Smooth muscle cell (in vitro differentiated cells): ENCODE measurements at regions not wholly inside any gene's neighbourhood (a gene's known extent, or its start where the extent isn't known, plus 50 kb on each side); places are given as distances from the start of the nearest gene placed in this dataset.
A peak's percentile ranks its signal among the peaks of the same experiment; 100 is the strongest.

Experiments used
- DNase-seq: peaks from one replicate; lab custom pipeline; 2025; ENCODE audit not compliant: unreplicated experiment; lab: John Stamatoyannopoulos, UW
- H2AFZ ChIP-seq: fragments of 200-600 bp; sonication (generic); 2 replicates; pipeline ENCODE4 v1.6.0; 2016; ENCODE audit warnings: antibody characterized with exemption, low read depth, mild to moderate bottlenecking
- H3F3A ChIP-seq: fragments of 200-600 bp; sonication (generic); 2 replicates; pipeline ENCODE4 v1.6.0; 2017; ENCODE audit warnings: antibody characterized with exemption, low read depth
- H3K27ac ChIP-seq: fragments of 200-600 bp; sonication (generic); 2 replicates; pipeline ENCODE4 v1.5.1; 2016; ENCODE audit warnings: low read depth, mild to moderate bottlenecking
- H3K27me3 ChIP-seq: fragments of 200-600 bp; sonication (generic); 2 replicates; pipeline ENCODE4 v1.6.1; 2016; ENCODE audit warnings: low read depth, mild to moderate bottlenecking
- H3K36me3 ChIP-seq: fragments of 200-600 bp; sonication (generic); 2 replicates; pipeline ENCODE4 v1.5.1; 2016; ENCODE audit warnings: low read depth
- H3K4me1 ChIP-seq: fragments of 200-600 bp; sonication (generic); 2 replicates; pipeline ENCODE4 v1.5.1; 2016; ENCODE audit warnings: low read depth
- H3K4me2 ChIP-seq: fragments of 200-600 bp; sonication (generic); 2 replicates; pipeline ENCODE4 v1.6.0; 2016; ENCODE audit warnings: mild to moderate bottlenecking
- H3K4me3 ChIP-seq: fragments of 200-600 bp; sonication (generic); 2 replicates; pipeline ENCODE4 v1.5.1; 2016; ENCODE audit warnings: mild to moderate bottlenecking
- H3K79me2 ChIP-seq: fragments of 200-600 bp; sonication (generic); 2 replicates; pipeline ENCODE4 v1.6.0; 2016; ENCODE audit warnings: low read depth, mild to moderate bottlenecking
- H3K9ac ChIP-seq: fragments of 200-600 bp; sonication (generic); 2 replicates; pipeline ENCODE4 v1.6.0; 2016; ENCODE audit warnings: low read depth
- H3K9me3 ChIP-seq: fragments of 200-600 bp; sonication (generic); replicated peaks from 2 replicates; pipeline ENCODE4 v1.5.1; 2016; ENCODE audit warnings: low read depth
- H4K20me1 ChIP-seq: fragments of 200-600 bp; sonication (generic); 2 replicates; pipeline ENCODE4 v1.6.0; 2016; ENCODE audit warnings: low read depth
- WGBS: methylation state at CpG from one replicate; pipeline ENCODE4 v1.1.7; 2016; ENCODE audit warnings: low lambda C conversion rate; 5-methylcytosine and 5-hydroxymethylcytosine counted together
- TF ChIP-seq, protein P1 (sequence below): fragments of 200-600 bp; sonication (generic); IDR thresholded peaks from 2 replicates; pipeline ENCODE4 v1.5.1; 2017; ENCODE audit warnings: borderline replicate concordance, mild to moderate bottlenecking, antibody characterized with exemption; ENCODE audit not compliant: insufficient read depth, poor library complexity, severe bottlenecking

GRCh38 chr11:45468267-45468856 is 182.2 kb upstream of the SYT13 start:
- TF ChIP-seq, protein P1, sequence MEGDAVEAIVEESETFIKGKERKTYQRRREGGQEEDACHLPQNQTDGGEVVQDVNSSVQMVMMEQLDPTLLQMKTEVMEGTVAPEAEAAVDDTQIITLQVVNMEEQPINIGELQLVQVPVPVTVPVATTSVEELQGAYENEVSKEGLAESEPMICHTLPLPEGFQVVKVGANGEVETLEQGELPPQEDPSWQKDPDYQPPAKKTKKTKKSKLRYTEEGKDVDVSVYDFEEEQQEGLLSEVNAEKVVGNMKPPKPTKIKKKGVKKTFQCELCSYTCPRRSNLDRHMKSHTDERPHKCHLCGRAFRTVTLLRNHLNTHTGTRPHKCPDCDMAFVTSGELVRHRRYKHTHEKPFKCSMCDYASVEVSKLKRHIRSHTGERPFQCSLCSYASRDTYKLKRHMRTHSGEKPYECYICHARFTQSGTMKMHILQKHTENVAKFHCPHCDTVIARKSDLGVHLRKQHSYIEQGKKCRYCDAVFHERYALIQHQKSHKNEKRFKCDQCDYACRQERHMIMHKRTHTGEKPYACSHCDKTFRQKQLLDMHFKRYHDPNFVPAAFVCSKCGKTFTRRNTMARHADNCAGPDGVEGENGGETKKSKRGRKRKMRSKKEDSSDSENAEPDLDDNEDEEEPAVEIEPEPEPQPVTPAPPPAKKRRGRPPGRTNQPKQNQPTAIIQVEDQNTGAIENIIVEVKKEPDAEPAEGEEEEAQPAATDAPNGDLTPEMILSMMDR = no peak
- Histone ChIP-seq H3K27me3 (peaks cover 3% of the 10 kb centered on the region), H3K36me3 (no peaks in the 10 kb centered on the region), H2AFZ (peak overlapping the region; percentile 59), H3K4me3 (no peak overlapping the region), H3K27ac (no peak overlapping the region), H3K79me2 (no peaks in the 10 kb centered on the region), H3F3A (no peaks in the 10 kb centered on the region), H3K9me3 (no peaks in the 10 kb centered on the region), H3K4me1 (no peaks in the 10 kb centered on the region), H4K20me1 (no peaks in the 10 kb centered on the region), H3K9ac (no peak overlapping the region), H3K4me2 (peak overlapping the region; percentile 47)
- DNase-seq = no peak
- 34% methylated on average over 7 of the region's 7 CpGs for WGBS

- TF ChIP-seq, protein P1 = no peak
- Histone ChIP-seq H3K27me3 (peaks cover 10% of the 10 kb centered on the region), H3F3A (no peaks in the 10 kb centered on the region), H3K4me2 (no peak overlapping the region), H2AFZ (no peak overlapping the region), H3K79me2 (no peaks in the 10 kb centered on the region), H3K9me3 (no peaks in the 10 kb centered on the region), H3K4me3 (no peak overlapping the region), H3K27ac (no peak overlapping the region), H4K20me1 (no peaks in the 10 kb centered on the region), H3K36me3 (no peaks in the 10 kb centered on the region), H3K9ac (no peak overlapping the region), H3K4me1 (no peaks in the 10 kb centered on the region)
- no peak for DNase-seq
- WGBS = 96% methylated on average over 4 of the region's 4 CpGs
Measured at GRCh38 chr11:45463541-45463940, 177.4 kb upstream of the SYT13 start.

DNA sequence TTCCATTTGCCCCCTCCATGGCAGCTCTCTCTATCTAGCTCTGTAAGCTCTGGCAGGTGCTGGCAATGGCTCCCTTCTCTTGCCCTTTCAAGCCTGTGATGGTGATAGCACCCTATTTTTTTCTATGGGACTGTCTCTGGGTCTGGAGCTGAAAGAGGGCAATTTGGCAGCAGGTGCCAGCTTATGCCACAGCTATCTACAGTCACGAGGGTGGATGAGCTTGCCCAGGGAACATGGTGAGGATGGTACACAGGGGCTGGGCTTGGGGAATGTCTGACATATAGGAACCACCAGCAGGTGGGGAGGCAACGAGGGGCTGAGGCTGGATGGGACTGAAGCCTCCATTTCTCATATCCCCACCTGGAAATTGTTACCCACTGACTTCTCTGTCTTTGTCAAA is 175.4 kb upstream of the SYT13 start:
- no peaks in the 10 kb centered on the region for H4K20me1 ChIP-seq
- no peaks in the 10 kb centered on the region for H3K9me3 ChIP-seq
- H3K36me3 ChIP-seq = no peaks in the 10 kb centered on the region
- DNase-seq = no peak
- no peak overlapping the region for H3K27ac ChIP-seq
- H2AFZ ChIP-seq = no peak overlapping the region
- no peaks in the 10 kb centered on the region for H3F3A ChIP-seq
- no peak overlapping the region for H3K4me3 ChIP-seq
- WGBS = 82% methylated on average over 2 of the region's 2 CpGs
- TF ChIP-seq, protein P1 = no peak
- no peaks in the 10 kb centered on the region for H3K4me1 ChIP-seq
- peaks cover 10% of the 10 kb centered on the region for H3K27me3 ChIP-seq
- H3K4me2 ChIP-seq = no peak overlapping the region
- H3K79me2 ChIP-seq = no peaks in the 10 kb centered on the region
- H3K9ac ChIP-seq = no peak overlapping the region

DNA sequence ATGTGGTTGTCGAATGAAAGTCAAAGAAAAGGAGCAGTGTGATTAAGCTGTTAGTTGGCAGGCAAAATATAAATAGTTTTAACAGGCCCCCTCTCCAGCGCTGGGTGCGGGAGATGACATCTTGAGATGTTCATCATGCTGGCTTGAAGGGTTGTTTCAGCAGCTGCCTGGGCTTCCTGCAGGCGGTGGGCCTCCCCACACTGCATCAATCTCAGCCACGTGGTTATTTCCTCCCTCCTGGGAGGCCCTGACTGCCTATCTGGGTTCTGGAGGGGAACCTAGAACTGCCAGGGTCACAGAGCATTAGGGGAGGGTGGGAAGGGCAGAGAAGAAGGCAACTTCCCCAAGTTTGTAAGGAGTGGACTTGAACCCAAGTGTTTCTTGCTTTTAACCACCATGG is 173.3 kb upstream of the SYT13 start:
- Histone ChIP-seq H3K27ac (no peak overlapping the region), H3K9me3 (no peaks in the 10 kb centered on the region), H3K4me1 (no peaks in the 10 kb centered on the region), H3K9ac (no peak overlapping the region), H2AFZ (no peak overlapping the region), H3K27me3 (peaks cover 10% of the 10 kb centered on the region), H3F3A (no peaks in the 10 kb centered on the region), H3K36me3 (no peaks in the 10 kb centered on the region), H4K20me1 (no peaks in the 10 kb centered on the region), H3K4me3 (no peak overlapping the region), H3K79me2 (no peaks in the 10 kb centered on the region), H3K4me2 (no peak overlapping the region)
- no peak for DNase-seq
- TF ChIP-seq, protein P1 = no peak
- WGBS = 85% methylated on average over 5 of the region's 5 CpGs
